ENCODE measurements at regions not wholly inside any gene's neighbourhood (a gene's known extent, or its start where the extent isn't known, plus 50 kb on each side); places are given as distances from the start of the nearest gene placed in this dataset.
A peak's percentile ranks its signal among the peaks of the same experiment; 100 is the strongest.

- no peak for DNase-seq (ENCODE audit: low read depth)
- in situ Hi-C loops (cut with HindIII; ENCODE audit: low pct_unique_long_range_greater_than_20kb, low sequenced_read_pairs), result no loop called here
Observed at GRCh38 chrX:121256647-121257046, 209.2 kb downstream of the GLUD2 start.

GRCh38 chrX:121258545-121258944, 211.1 kb downstream of the GLUD2 start:
- in situ Hi-C loops (cut with HindIII; ENCODE audit: low pct_unique_long_range_greater_than_20kb, low sequenced_read_pairs), result no loop called here
- no peak for DNase-seq (ENCODE audit: low read depth)

- in situ Hi-C loops (cut with HindIII; ENCODE audit: low pct_unique_long_range_greater_than_20kb, low sequenced_read_pairs), result no loop called here
- DNase-seq (ENCODE audit: low read depth), result no peak
Observed at GRCh38 chrX:121259170-121259569, 211.8 kb downstream of the GLUD2 start.

GRCh38 chrX:121260596-121261240, 213.3 kb downstream of the GLUD2 start:
- in situ Hi-C loops (cut with HindIII; ENCODE audit: low pct_unique_long_range_greater_than_20kb, low sequenced_read_pairs), result no loop called here
- DNase-seq (ENCODE audit: low read depth), result peak; percentile 1

- in situ Hi-C loops (cut with HindIII; ENCODE audit: low pct_unique_long_range_greater_than_20kb, low sequenced_read_pairs), result no loop called here
- DNase-seq (ENCODE audit: low read depth), result no peak
Observed at GRCh38 chrX:121283921-121284320, 236.5 kb downstream of the GLUD2 start.

- no peak for DNase-seq (ENCODE audit: low read depth)
- in situ Hi-C loops (cut with HindIII; ENCODE audit: low pct_unique_long_range_greater_than_20kb, low sequenced_read_pairs), result no loop called here
Observed at GRCh38 chrX:121298499-121298898, 251.1 kb downstream of the GLUD2 start.

GRCh38 chrX:121301356-121301755, 253.9 kb downstream of the GLUD2 start:
- in situ Hi-C loops (cut with HindIII; ENCODE audit: low pct_unique_long_range_greater_than_20kb, low sequenced_read_pairs), result no loop called here
- no peak for DNase-seq (ENCODE audit: low read depth)

DNA sequence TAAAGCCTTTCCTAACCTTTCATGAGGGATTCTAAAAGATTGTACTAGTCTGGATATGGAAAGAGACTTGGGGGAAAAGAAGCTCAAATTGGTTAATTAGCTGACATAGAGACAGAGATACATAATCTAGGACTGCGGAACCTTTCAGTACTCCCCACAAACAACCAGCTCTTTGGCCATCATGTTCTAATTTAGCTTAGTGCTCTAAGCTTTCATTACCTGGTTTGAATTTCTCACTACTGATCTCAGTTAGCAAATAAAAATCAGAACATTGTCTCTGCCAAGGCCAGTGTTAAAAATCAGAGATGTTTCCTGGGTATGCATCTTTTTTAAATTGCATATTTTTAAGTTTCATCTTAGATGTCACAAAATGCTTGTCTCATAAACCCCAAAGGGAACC, 254.4 kb downstream of the GLUD2 start:
- in situ Hi-C loops (cut with HindIII; ENCODE audit: low pct_unique_long_range_greater_than_20kb, low sequenced_read_pairs), result no loop called here
- no peak for DNase-seq (ENCODE audit: low read depth)

DNA sequence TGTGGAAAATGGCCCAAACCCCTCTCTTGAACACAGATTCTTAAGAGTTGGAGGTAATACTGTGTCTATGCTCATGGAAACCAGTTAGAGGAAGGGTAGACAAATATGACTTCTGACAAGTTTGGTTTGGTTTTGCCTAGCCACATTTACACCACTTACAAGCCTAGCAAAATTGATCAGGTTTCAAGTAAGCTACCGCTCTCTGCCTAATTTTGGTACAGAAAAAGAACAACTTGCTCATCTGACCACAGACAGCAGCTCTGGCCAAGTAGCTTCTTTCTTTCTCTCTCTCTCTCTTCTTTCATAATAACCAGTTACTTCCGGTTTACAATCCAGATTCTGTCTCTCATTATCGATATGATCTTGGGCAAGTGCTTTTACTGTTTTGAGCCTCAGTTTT, 260.0 kb downstream of the GLUD2 start:
- DNase-seq (ENCODE audit: low read depth), result no peak
- in situ Hi-C loops (cut with HindIII; ENCODE audit: low pct_unique_long_range_greater_than_20kb, low sequenced_read_pairs), result no loop called here

DNA sequence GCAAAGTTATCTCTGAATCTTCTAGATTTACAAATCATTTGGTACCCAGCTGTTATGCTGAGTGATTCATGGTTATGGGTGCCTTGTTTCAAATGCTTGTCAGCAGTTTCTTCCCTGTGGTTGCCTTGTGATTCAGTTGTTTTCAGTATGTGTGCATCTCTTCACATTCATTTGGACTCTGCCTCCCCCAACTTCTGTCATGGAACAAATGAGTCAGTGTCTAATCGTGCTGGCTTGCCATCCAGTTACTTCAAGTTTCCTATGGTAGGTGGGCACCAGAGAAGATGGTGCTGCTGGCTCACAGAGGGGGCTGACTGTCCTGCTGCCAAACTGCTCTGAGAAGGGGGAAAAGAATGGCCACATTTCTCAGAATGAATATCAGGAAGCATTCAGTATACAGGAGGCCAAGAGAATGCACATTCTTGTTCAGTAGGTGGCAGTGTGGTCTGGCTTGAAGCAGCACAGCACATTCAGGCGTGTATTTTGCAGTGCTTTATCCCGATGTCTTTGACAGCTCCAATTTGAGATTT, 260.9 kb downstream of the GLUD2 start:
- in situ Hi-C loops (cut with HindIII; ENCODE audit: low pct_unique_long_range_greater_than_20kb, low sequenced_read_pairs), result no loop called here
- DNase-seq (ENCODE audit: low read depth), result peak; percentile 52

- DNase-seq (ENCODE audit: low read depth), result no peak
- in situ Hi-C loops (cut with HindIII; ENCODE audit: low pct_unique_long_range_greater_than_20kb, low sequenced_read_pairs), result no loop called here
Observed at GRCh38 chrX:121310820-121311219, 263.4 kb downstream of the GLUD2 start.

DNA sequence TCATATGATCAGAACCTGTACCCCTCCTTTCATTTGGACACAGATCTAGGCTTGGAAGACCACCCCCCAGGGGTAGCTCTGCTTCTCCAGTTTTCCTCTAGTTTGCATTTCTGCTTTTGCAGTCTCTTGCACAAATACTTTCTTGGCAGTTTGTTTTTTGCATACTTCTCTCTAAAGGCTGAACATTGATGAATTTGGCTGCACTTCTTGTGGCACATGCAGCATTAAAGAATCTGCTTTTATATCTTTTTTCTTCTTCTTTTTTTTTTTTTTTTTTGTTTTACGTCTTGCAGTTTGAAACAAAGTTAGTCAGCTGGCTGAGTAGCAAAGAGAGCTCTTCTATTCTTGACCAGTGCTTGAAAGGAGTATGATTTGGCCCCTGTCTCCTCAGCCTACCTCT, 273.0 kb downstream of the GLUD2 start:
- in situ Hi-C loops (cut with HindIII; ENCODE audit: low pct_unique_long_range_greater_than_20kb, low sequenced_read_pairs), result no loop called here
- DNase-seq (ENCODE audit: low read depth), result no peak

DNA sequence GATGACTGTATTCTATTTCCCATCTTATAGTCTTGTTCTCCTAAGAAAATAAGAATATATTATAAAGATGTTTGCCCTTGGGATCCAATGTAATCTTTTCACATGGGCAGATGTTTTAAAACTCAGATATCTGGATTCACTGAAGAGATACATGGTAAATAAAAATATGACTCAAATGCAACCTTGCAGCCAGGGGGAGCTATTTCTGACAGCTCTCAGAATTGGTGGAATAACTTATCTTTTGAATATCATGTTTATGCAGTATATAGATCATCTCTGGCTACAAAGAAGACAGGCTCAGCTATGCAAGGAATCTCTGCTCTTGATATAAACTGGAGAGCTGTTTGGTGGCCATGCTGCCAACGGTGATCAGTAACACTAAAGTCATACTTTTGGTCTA, 274.7 kb downstream of the GLUD2 start:
- DNase-seq (ENCODE audit: low read depth), result no peak
- in situ Hi-C loops (cut with HindIII; ENCODE audit: low pct_unique_long_range_greater_than_20kb, low sequenced_read_pairs), result no loop called here

DNA sequence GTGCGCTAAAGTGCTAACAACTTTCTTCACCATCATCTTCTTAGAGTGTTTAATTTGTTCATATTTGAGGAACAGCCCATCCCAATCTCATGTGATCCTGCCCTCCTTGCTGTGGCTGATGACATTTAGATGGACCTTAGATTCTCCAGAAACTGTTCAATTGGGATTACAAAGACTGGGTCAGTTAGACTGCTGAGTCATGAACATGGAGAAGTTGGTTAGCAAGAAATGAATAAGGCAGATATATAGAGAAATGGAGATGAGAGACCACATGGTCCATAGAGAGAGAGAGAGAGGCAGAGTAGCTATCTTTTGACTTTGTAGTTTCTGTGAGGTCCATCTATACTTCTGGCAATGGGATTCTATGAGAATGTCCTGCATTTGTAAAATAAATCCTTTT, 275.9 kb downstream of the GLUD2 start:
- no peak for DNase-seq (ENCODE audit: low read depth)
- in situ Hi-C loops (cut with HindIII; ENCODE audit: low pct_unique_long_range_greater_than_20kb, low sequenced_read_pairs), result no loop called here

GRCh38 chrX:121333942-121334341, 286.5 kb downstream of the GLUD2 start:
- in situ Hi-C loops (cut with HindIII; ENCODE audit: low pct_unique_long_range_greater_than_20kb, low sequenced_read_pairs), result no loop called here
- no peak for DNase-seq (ENCODE audit: low read depth)

GRCh38 chrX:121336831-121337421, 289.5 kb downstream of the GLUD2 start:
- no peak for DNase-seq (ENCODE audit: low read depth)
- in situ Hi-C loops (cut with HindIII; ENCODE audit: low pct_unique_long_range_greater_than_20kb, low sequenced_read_pairs), result no loop called here

GRCh38 chrX:121337816-121338215, 290.4 kb downstream of the GLUD2 start:
- in situ Hi-C loops (cut with HindIII; ENCODE audit: low pct_unique_long_range_greater_than_20kb, low sequenced_read_pairs), result no loop called here
- no peak for DNase-seq (ENCODE audit: low read depth)

GRCh38 chrX:121349263-121349662, 301.9 kb downstream of the GLUD2 start:
- in situ Hi-C loops (cut with HindIII; ENCODE audit: low pct_unique_long_range_greater_than_20kb, low sequenced_read_pairs), result no loop called here

DNA sequence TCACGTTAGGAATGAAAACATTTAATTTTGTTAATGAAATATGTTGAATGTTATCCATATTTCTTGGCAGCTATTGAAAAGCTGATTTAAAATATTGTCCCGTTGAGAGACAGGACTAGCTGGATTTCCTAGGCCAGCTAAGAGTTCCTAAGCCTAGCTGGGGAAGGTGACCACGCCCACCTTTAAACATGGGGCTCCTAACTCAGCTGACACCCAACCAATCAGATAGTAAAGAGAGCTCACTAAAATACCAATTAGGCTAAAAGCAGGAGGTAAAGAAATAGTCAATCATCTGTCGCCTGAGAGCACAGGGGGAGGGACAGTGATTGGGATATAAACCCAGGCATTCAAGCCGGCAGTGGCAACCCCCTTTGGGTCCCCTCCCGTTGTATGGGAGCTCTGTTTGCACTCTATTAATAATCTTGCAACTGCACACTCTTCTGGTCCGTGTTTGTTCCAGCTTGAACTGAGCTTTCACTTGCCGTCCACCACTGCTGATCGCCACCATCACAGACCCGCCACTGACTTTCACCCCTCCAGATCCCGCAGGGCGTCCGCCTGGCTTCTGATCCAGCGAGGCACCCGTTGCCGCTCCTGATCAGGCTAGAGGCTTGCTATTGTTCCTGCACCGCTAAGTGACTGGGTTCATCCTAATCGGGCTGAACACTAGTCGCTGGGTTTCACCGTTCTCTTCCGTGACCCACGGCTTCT, 308.9 kb downstream of the GLUD2 start:
- no peak for DNase-seq (ENCODE audit: low read depth)
- in situ Hi-C loops (cut with HindIII; ENCODE audit: low pct_unique_long_range_greater_than_20kb, low sequenced_read_pairs), result no loop called here

More at GRCh38 chrX:121349263-121349662, 301.9 kb downstream of the GLUD2 start:
- no peak for DNase-seq (ENCODE audit: low read depth)

GRCh38 chrX:121356850-121357171, 309.4 kb downstream of the GLUD2 start:
- in situ Hi-C loops (cut with HindIII; ENCODE audit: low pct_unique_long_range_greater_than_20kb, low sequenced_read_pairs), result no loop called here

More at GRCh38 chrX:121356850-121357171, 309.4 kb downstream of the GLUD2 start:
- DNase-seq (ENCODE audit: low read depth), result no peak

Measured in Caki2 (cell line).